ENCODE measurements at regions not wholly inside any gene's neighbourhood (a gene's known extent, or its start where the extent isn't known, plus 50 kb on each side); places are given as distances from the start of the nearest gene placed in this dataset.

DNA sequence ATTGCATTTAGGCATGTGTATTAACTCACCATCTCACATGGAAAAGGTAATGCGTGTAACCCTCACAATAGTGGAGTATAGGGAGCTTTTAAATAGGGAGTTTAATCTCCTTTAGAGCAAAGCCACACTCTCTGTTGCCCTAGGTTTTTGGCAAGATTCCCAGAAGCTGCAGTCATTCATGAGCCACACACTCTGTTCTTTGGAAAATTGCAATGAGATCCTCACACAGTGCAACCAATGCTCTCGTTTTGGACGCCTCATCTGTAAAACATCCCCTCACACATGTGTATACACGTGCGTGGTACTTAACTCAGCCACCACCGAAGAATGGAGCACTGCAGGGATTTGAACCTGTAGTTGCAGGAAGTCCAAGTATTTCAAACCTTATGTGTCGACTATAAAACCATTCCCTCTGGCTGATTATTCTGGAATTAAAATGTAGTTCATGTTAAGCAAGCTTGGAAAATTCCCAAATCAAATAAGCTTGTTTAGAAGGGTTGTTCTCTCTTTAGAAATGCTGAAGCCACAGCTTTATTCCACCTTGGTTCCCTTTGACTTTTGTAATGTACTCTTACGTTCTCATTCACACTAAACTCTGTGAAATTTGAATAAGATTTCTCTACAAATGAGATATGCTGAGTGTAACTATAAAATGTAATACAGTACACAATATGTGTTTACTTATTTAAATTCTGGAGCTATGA lies 489.8 kb upstream of the MANEA start:
- no peaks in the 10 kb centered on the region for H3K27me3 Mint-ChIP-seq (ENCODE audit: insufficient read depth)
- Histone ChIP-seq H3K9me3 (ENCODE audit: control insufficient read depth, low read length) (no peaks in the 10 kb centered on the region), H3K27ac (ENCODE audit: low read depth, low read length) (no peak overlapping the region), H3K9ac (ENCODE audit: extremely low read depth, low read length, poor library complexity, severe bottlenecking) (no peak overlapping the region), H3K36me3 (ENCODE audit: control insufficient read depth, insufficient read depth, low read length) (no peaks in the 10 kb centered on the region), H3K4me1 (ENCODE audit: control insufficient read depth, insufficient read depth, low read length) (no peaks in the 10 kb centered on the region), H3K27me3 (ENCODE audit: control insufficient read depth, insufficient read depth, low read length, poor library complexity, severe bottlenecking) (no peaks in the 10 kb centered on the region), H3K4me3 (ENCODE audit: low read length) (no peak overlapping the region)
- H3K4me3 Mint-ChIP-seq: no peak overlapping the region
- WGBS, 2 experiments (ENCODE audit: insufficient coverage in 1 of 2, insufficient read length in 1 of 2): 87 to 88% methylated on average over 4 to 7 of the region's 8 CpGs
- H3K4me1 Mint-ChIP-seq: no peaks in the 10 kb centered on the region
- H3K27ac Mint-ChIP-seq: no peak overlapping the region
- no peak for DNase-seq
- TF ChIP-seq, protein P1, sequence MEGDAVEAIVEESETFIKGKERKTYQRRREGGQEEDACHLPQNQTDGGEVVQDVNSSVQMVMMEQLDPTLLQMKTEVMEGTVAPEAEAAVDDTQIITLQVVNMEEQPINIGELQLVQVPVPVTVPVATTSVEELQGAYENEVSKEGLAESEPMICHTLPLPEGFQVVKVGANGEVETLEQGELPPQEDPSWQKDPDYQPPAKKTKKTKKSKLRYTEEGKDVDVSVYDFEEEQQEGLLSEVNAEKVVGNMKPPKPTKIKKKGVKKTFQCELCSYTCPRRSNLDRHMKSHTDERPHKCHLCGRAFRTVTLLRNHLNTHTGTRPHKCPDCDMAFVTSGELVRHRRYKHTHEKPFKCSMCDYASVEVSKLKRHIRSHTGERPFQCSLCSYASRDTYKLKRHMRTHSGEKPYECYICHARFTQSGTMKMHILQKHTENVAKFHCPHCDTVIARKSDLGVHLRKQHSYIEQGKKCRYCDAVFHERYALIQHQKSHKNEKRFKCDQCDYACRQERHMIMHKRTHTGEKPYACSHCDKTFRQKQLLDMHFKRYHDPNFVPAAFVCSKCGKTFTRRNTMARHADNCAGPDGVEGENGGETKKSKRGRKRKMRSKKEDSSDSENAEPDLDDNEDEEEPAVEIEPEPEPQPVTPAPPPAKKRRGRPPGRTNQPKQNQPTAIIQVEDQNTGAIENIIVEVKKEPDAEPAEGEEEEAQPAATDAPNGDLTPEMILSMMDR (conservative IDR thresholded peaks at IDR 0.05): no peak
- H3K9me3 Mint-ChIP-seq: no peaks in the 10 kb centered on the region
- H3K36me3 Mint-ChIP-seq (ENCODE audit: low read depth): no peaks in the 10 kb centered on the region

GRCh38 chr6:95091823-95092436 lies 485.4 kb upstream of the MANEA start:
- Mint-ChIP-seq H3K36me3 (ENCODE audit: low read depth) (no peaks in the 10 kb centered on the region), H3K4me3 (no peak overlapping the region), H3K27ac (no peak overlapping the region), H3K9me3 (no peaks in the 10 kb centered on the region), H3K27me3 (ENCODE audit: insufficient read depth) (no peaks in the 10 kb centered on the region), H3K4me1 (peaks cover 8% of the 10 kb centered on the region)
- Histone ChIP-seq H3K27ac (ENCODE audit: low read depth, low read length) (no peak overlapping the region), H3K36me3 (ENCODE audit: control insufficient read depth, insufficient read depth, low read length) (no peaks in the 10 kb centered on the region), H3K4me3 (ENCODE audit: low read length) (no peak overlapping the region), H3K9ac (ENCODE audit: extremely low read depth, low read length, poor library complexity, severe bottlenecking) (no peak overlapping the region), H3K9me3 (ENCODE audit: control insufficient read depth, low read length) (no peaks in the 10 kb centered on the region), H3K27me3 (ENCODE audit: control insufficient read depth, insufficient read depth, low read length, poor library complexity, severe bottlenecking) (no peaks in the 10 kb centered on the region), H3K4me1 (ENCODE audit: control insufficient read depth, insufficient read depth, low read length) (peaks cover 8% of the 10 kb centered on the region)
- DNase-seq: no peak
- TF ChIP-seq, protein P1 (conservative IDR thresholded peaks at IDR 0.05): peak; percentile 84
- 73% methylated on average over 4 of the region's 5 CpGs; no CpG with 5 or more reads in 1 of the 2 experiments for WGBS, 2 experiments (ENCODE audit: insufficient coverage in 1 of 2, insufficient read length in 1 of 2)

DNA sequence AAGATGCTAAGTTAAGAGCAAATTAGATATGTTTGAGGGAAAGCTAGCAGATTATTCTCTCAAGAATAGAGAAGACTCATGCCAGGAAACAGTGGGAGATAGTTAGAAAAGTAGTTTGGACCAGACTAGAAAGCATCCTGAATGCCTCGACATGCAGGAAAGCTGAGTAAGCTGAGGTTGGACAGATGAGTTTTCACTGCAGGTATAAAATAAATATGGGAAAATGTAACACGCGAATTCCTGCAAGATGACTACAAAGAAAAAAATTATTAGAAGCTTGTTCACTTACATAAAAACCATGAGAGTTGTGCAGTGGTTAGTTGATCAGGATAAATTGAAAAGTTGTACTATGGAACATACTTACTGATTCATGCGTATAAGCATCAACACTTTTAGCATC lies 484.2 kb upstream of the MANEA start:
- Mint-ChIP-seq H3K4me1 (peaks cover 8% of the 10 kb centered on the region), H3K4me3 (no peak overlapping the region), H3K27ac (no peak overlapping the region), H3K36me3 (ENCODE audit: low read depth) (no peaks in the 10 kb centered on the region), H3K9me3 (no peaks in the 10 kb centered on the region), H3K27me3 (ENCODE audit: insufficient read depth) (no peaks in the 10 kb centered on the region)
- H3K4me1 ChIP-seq (ENCODE audit: control insufficient read depth, insufficient read depth, low read length): peaks cover 8% of the 10 kb centered on the region
- WGBS, 2 experiments (ENCODE audit: insufficient coverage in 1 of 2, insufficient read length in 1 of 2): 70 to 88% methylated on average over 1 to 3 of the region's 4 CpGs
- TF ChIP-seq, protein P1 (conservative IDR thresholded peaks at IDR 0.05): no peak
- no peaks in the 10 kb centered on the region for H3K9me3 ChIP-seq (ENCODE audit: control insufficient read depth, low read length)
- no peaks in the 10 kb centered on the region for H3K36me3 ChIP-seq (ENCODE audit: control insufficient read depth, insufficient read depth, low read length)
- DNase-seq: no peak
- H3K9ac ChIP-seq (ENCODE audit: extremely low read depth, low read length, poor library complexity, severe bottlenecking): no peak overlapping the region
- no peaks in the 10 kb centered on the region for H3K27me3 ChIP-seq (ENCODE audit: control insufficient read depth, insufficient read depth, low read length, poor library complexity, severe bottlenecking)
- H3K4me3 ChIP-seq (ENCODE audit: low read length): no peak overlapping the region
- no peak overlapping the region for H3K27ac ChIP-seq (ENCODE audit: low read depth, low read length)
